ENCODE measurements at regions not wholly inside any gene's neighbourhood (a gene's known extent, or its start where the extent isn't known, plus 50 kb on each side); places are given as distances from the start of the nearest gene placed in this dataset.

GRCh38 chr11:122269824-122270223, 153.8 kb upstream of the BLID start:
- H3K27me3 ChIP-seq: no peaks in the 10 kb centered on the region

GRCh38 chr11:122268601-122269130, 152.7 kb upstream of the BLID start:
- intact Hi-C loops (cut with DNase I): no loop called here

More at GRCh38 chr11:122269824-122270223, 153.8 kb upstream of the BLID start:
- ATAC-seq: no peak
- TF ChIP-seq POLR2A (IDR thresholded peaks at IDR 0.05): no peak
- Histone ChIP-seq H3K9me3 (no peaks in the 10 kb centered on the region), H3K4me3 (no peak overlapping the region), H3K27ac (peak overlapping the region in 1 of 4 donors; percentile 61), H3K4me1 (peaks cover 46% of the 10 kb centered on the region), H3K36me3 (replicated peaks in 1 of 2; ENCODE audit: insufficient read depth in 1 of 2, low read depth in 2 of 2) (no peaks in the 10 kb centered on the region)
- WGBS, 2 donors: 80 to 83% methylated on average over 4 of the region's 4 CpGs
- DNase-seq: no peak
- intact Hi-C loops (cut with DNase I): no loop called here

GRCh38 chr11:122267602-122268001, 151.6 kb upstream of the BLID start:
- DNase-seq (no peak), ATAC-seq (no peak)
- no peak overlapping the region for H3K27ac ChIP-seq
- intact Hi-C loops (cut with DNase I): no loop called here
- H3K4me1 ChIP-seq: peaks cover 25% of the 10 kb centered on the region
- no peak overlapping the region for H3K4me3 ChIP-seq
- H3K36me3 ChIP-seq (replicated peaks in 1 of 2; ENCODE audit: insufficient read depth in 1 of 2, low read depth in 2 of 2): no peaks in the 10 kb centered on the region
- no peaks in the 10 kb centered on the region for H3K27me3 ChIP-seq
- no peaks in the 10 kb centered on the region for H3K9me3 ChIP-seq
- WGBS, 2 donors: 91 to 93% methylated on average over 2 of the region's 2 CpGs
- TF ChIP-seq CTCF (IDR thresholded peaks at IDR 0.05): no peak
- no peak for TF ChIP-seq POLR2A (IDR thresholded peaks at IDR 0.05)

More at GRCh38 chr11:122268601-122269130, 152.7 kb upstream of the BLID start:
- DNase-seq (no peak), ATAC-seq (no peak)
- TF ChIP-seq CTCF (IDR thresholded peaks at IDR 0.05) (no peak), POLR2A (IDR thresholded peaks at IDR 0.05) (no peak)
- Histone ChIP-seq H3K4me1 (peaks cover 36% of the 10 kb centered on the region), H3K36me3 (replicated peaks in 1 of 2; ENCODE audit: insufficient read depth in 1 of 2, low read depth in 2 of 2) (no peaks in the 10 kb centered on the region), H3K27ac (no peak overlapping the region), H3K27me3 (no peaks in the 10 kb centered on the region), H3K4me3 (no peak overlapping the region), H3K9me3 (no peaks in the 10 kb centered on the region)
- WGBS, 2 donors: 81 to 83% methylated on average over 6 of the region's 6 CpGs

- H3K27me3 ChIP-seq: no peaks in the 10 kb centered on the region
- ATAC-seq (no peak), DNase-seq (no peak)
- intact Hi-C loops (cut with DNase I): no loop called here
- no peak overlapping the region for H3K27ac ChIP-seq
- no peak overlapping the region for H3K4me3 ChIP-seq
- WGBS, 2 donors: 66 to 74% methylated on average over 2 of the region's 2 CpGs
- H3K9me3 ChIP-seq: no peaks in the 10 kb centered on the region
- TF ChIP-seq CTCF (IDR thresholded peaks at IDR 0.05) (no peak), POLR2A (IDR thresholded peaks at IDR 0.05) (no peak)
- no peaks in the 10 kb centered on the region for H3K36me3 ChIP-seq (replicated peaks in 1 of 2; ENCODE audit: insufficient read depth in 1 of 2, low read depth in 2 of 2)
- H3K4me1 ChIP-seq: peaks cover 9% of the 10 kb centered on the region
These were observed 150.0 kb upstream of the BLID start for GRCh38 chr11:122265981-122266380.

GRCh38 chr11:122264121-122264520, 148.1 kb upstream of the BLID start:
- Histone ChIP-seq H3K36me3 (replicated peaks in 1 of 2; ENCODE audit: insufficient read depth in 1 of 2, low read depth in 2 of 2) (no peaks in the 10 kb centered on the region), H3K9me3 (no peaks in the 10 kb centered on the region), H3K4me1 (no peaks in the 10 kb centered on the region), H3K27me3 (no peaks in the 10 kb centered on the region), H3K27ac (no peak overlapping the region), H3K4me3 (no peak overlapping the region)
- DNase-seq (no peak), ATAC-seq (no peak)
- 97 to 98% methylated on average over 4 of the region's 4 CpGs for WGBS, 2 donors
- intact Hi-C loops (cut with DNase I): no loop called here
- TF ChIP-seq POLR2A (IDR thresholded peaks at IDR 0.05): no peak
- no peak for TF ChIP-seq CTCF (IDR thresholded peaks at IDR 0.05)

All from body of pancreas (tissue), 4 donors.